NB4 (cell line): ENCODE measurements at regions not wholly inside any gene's neighbourhood (a gene's known extent, or its start where the extent isn't known, plus 50 kb on each side); places are given as distances from the start of the nearest gene placed in this dataset.

Experiments
- MYC ChIP-seq: IDR thresholded peaks from 2 replicates; pipeline ENCODE4 v1.6.1; 2011; ENCODE audit warnings: low read depth, low read length
- POLR2A ChIP-seq: IDR thresholded peaks from 2 replicates; pipeline ENCODE4 v1.6.1; 2011; ENCODE audit warnings: mild to moderate bottlenecking; ENCODE audit not compliant: insufficient read length; ENCODE audit errors: extremely low read depth
- TF ChIP-seq, protein P1 (sequence below): IDR thresholded peaks from one replicate; pipeline ENCODE4 v1.5.1; 2012; ENCODE audit warnings: low read depth, low read length
- TF ChIP-seq, protein P2 (sequence below): IDR thresholded peaks from 2 replicates; pipeline ENCODE4 v1.6.1; 2011; ENCODE audit warnings: low read depth, low read length

DNA sequence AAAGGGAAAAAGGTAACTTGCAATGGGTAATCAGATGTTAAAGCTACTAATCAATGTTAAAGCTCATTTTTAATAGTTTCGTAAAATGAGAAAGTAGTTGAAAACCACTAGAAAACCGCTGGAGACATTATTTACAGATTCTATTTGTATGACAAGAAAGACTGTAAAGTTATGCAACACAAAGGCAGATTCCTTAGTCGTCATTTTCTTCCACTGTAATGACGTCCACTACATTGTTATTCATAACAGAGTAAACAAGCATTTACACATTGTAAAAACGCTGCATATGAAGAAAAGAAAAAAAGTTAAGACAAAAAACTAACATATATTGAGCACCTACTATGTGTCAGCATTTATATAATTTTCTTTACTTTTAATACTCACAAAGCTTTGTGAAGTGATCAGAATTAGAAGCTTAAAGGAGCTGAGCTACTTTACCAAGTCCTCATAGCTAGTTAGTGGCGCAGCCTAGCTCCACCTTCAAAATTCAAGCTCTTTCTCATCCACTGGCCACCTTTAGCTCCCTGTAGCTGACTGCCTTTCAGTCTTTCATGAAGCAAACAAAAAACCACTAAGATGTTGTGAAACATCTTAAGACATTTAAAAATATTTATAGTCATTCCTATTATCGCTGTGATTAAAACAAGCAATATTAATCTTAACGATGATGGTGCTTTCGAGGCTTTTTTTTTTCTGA is 100.1 kb upstream of the CDIN1 start:
- TF ChIP-seq, protein P1, sequence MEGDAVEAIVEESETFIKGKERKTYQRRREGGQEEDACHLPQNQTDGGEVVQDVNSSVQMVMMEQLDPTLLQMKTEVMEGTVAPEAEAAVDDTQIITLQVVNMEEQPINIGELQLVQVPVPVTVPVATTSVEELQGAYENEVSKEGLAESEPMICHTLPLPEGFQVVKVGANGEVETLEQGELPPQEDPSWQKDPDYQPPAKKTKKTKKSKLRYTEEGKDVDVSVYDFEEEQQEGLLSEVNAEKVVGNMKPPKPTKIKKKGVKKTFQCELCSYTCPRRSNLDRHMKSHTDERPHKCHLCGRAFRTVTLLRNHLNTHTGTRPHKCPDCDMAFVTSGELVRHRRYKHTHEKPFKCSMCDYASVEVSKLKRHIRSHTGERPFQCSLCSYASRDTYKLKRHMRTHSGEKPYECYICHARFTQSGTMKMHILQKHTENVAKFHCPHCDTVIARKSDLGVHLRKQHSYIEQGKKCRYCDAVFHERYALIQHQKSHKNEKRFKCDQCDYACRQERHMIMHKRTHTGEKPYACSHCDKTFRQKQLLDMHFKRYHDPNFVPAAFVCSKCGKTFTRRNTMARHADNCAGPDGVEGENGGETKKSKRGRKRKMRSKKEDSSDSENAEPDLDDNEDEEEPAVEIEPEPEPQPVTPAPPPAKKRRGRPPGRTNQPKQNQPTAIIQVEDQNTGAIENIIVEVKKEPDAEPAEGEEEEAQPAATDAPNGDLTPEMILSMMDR: no peak
- no peak for TF ChIP-seq POLR2A
- no peak for TF ChIP-seq MYC
- TF ChIP-seq, protein P2, sequence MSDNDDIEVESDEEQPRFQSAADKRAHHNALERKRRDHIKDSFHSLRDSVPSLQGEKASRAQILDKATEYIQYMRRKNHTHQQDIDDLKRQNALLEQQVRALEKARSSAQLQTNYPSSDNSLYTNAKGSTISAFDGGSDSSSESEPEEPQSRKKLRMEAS: no peak
